ENCODE measurements at regions not wholly inside any gene's neighbourhood (a gene's known extent, or its start where the extent isn't known, plus 50 kb on each side); places are given as distances from the start of the nearest gene placed in this dataset.

DNA sequence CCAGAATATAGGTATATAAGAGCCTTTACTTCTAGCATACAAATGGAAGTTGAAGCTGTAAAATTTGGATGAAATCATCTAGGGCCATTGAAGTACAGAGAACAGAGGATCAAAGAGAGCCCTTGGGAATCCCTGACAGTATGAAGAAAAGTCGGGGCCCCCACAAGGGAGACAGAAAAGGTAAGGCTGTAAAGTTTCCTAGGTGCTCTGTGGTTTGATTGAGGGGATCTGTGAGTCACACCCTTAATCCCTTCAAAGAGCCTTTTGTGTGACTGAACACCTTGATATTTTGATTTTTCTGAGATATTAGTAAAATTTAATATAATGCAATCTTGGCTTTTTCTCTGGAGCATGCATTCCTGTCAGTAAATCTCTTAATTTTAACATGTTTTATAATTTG, 961.7 kb upstream of the TMEFF2 start:
- TF ChIP-seq EZH2 (IDR thresholded peaks at IDR 0.05; ENCODE audit: borderline replicate concordance, insufficient read depth, low read depth, low read length, poor library complexity, severe bottlenecking) (no peak), CTCF (IDR thresholded peaks at IDR 0.05) (no peak)

All from B cell (primary cell).